ENCODE measurements at regions not wholly inside any gene's neighbourhood (a gene's known extent, or its start where the extent isn't known, plus 50 kb on each side); places are given as distances from the start of the nearest gene placed in this dataset.

DNA sequence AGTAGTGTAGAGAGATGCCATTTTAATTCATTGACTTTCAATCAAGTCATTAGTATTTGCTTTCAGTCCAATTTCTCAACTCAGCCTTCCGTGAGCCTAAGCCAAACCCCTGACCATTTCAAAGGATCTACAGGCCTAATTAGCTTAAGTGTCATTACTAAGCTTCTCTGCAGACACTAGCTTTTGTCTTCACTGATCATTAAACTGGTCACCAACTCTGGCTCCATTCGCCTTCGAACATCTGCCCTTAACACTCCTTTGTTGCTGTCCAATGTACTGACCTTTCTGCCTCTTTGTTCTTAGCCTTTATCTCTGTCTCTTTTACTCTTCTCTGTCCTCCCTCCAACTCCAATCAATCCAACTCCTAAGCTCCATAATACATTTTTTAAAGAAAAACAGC lies 299.3 kb downstream of the DIRAS2 start:
- H3K27me3 Mint-ChIP-seq (ENCODE audit: low read depth) = no peaks in the 10 kb centered on the region
- H3K27ac Mint-ChIP-seq = no peak overlapping the region
- H3K4me1 Mint-ChIP-seq = peaks cover 9% of the 10 kb centered on the region
- TF ChIP-seq, protein P1, sequence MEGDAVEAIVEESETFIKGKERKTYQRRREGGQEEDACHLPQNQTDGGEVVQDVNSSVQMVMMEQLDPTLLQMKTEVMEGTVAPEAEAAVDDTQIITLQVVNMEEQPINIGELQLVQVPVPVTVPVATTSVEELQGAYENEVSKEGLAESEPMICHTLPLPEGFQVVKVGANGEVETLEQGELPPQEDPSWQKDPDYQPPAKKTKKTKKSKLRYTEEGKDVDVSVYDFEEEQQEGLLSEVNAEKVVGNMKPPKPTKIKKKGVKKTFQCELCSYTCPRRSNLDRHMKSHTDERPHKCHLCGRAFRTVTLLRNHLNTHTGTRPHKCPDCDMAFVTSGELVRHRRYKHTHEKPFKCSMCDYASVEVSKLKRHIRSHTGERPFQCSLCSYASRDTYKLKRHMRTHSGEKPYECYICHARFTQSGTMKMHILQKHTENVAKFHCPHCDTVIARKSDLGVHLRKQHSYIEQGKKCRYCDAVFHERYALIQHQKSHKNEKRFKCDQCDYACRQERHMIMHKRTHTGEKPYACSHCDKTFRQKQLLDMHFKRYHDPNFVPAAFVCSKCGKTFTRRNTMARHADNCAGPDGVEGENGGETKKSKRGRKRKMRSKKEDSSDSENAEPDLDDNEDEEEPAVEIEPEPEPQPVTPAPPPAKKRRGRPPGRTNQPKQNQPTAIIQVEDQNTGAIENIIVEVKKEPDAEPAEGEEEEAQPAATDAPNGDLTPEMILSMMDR (IDR thresholded peaks at IDR 0.05; ENCODE audit: unreplicated experiment) = no peak
- no peaks in the 10 kb centered on the region for H3K36me3 Mint-ChIP-seq
- H3K4me3 Mint-ChIP-seq = no peak overlapping the region
- peaks cover 9% of the 10 kb centered on the region for H3K9me3 Mint-ChIP-seq
- DNase-seq (ENCODE audit: low spot score in 2 of 2, unreplicated experiment in 2 of 2) = no peak

DNA sequence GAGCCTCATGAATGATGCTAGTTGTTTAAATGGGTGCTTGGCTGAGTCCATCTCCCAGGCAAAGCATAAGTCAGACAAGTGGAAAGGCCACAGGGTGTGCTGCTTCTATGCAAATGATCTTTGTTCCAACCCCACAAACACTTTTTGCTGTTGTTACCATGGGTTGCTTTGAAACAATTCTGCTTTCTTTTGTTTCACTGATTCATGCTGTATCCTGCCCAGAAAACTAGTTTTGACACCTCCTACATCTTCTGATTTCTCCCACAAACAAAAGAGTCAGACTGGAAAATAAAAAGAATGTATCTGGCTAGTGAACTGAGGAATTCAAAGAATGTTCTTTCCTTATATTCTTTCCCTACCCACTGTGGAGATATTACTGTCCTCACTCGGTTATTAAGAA lies 298.6 kb downstream of the DIRAS2 start:
- H3K27me3 Mint-ChIP-seq (ENCODE audit: low read depth) = no peaks in the 10 kb centered on the region

DNA sequence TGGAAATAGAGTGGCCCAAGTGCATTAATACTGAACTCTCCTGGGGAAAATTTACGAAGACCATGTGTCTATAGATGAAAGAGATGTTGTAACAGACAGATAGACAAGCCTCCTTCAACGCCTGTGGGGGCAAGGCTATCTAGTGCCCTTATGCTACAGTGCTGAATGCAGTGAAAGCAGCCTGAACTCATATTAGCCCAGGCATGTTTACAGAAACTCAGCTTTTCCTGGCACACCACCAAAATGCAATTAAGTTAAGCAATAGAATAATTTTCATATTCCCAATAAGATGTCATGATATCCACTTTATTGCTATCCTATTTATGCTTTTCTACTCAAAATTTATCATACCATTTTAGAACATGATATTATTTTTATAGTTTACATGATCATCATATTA lies 277.0 kb downstream of the DIRAS2 start:
- TF ChIP-seq, protein P1 (IDR thresholded peaks at IDR 0.05; ENCODE audit: unreplicated experiment) = no peak
- no peak overlapping the region for H3K4me3 Mint-ChIP-seq
- H3K9me3 Mint-ChIP-seq = peaks cover 11% of the 10 kb centered on the region
- DNase-seq (ENCODE audit: low spot score in 2 of 2, unreplicated experiment in 2 of 2) = no peak
- H3K27me3 Mint-ChIP-seq (ENCODE audit: low read depth) = no peaks in the 10 kb centered on the region
- H3K27ac Mint-ChIP-seq = peak overlapping the region; percentile 78
- H3K4me1 Mint-ChIP-seq = peaks cover 16% of the 10 kb centered on the region
- no peaks in the 10 kb centered on the region for H3K36me3 Mint-ChIP-seq

More for the DNA sequence above, 298.6 kb downstream of the DIRAS2 start:
- H3K4me3 Mint-ChIP-seq = no peak overlapping the region
- TF ChIP-seq, protein P1 (IDR thresholded peaks at IDR 0.05; ENCODE audit: unreplicated experiment) = no peak
- no peaks in the 10 kb centered on the region for H3K36me3 Mint-ChIP-seq
- peaks cover 9% of the 10 kb centered on the region for H3K9me3 Mint-ChIP-seq
- H3K27ac Mint-ChIP-seq = peak overlapping the region; percentile 57
- H3K4me1 Mint-ChIP-seq = peaks cover 9% of the 10 kb centered on the region
- no peak for DNase-seq (ENCODE audit: low spot score in 2 of 2, unreplicated experiment in 2 of 2)

DNA sequence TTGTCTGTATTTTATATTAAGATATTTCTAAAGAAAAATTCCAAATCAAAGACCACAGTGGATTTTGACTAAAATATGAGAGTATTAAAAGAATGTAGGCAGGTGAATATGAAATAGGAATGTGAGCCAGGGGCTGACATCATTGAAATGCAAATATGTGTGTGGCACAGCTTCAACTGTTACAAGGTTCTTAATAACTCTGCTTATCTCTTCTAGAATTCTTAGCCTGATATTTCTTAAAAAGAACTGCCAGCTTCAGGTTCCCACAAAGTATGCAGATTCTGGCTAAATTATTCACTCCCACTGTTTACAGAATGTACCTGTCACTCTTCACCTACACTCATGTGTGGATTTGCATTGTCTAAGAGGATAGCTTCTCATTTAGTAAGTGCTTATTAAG lies 274.4 kb downstream of the DIRAS2 start:
- Mint-ChIP-seq H3K36me3 (no peaks in the 10 kb centered on the region), H3K4me1 (peaks cover 16% of the 10 kb centered on the region), H3K27ac (no peak overlapping the region), H3K4me3 (no peak overlapping the region), H3K27me3 (ENCODE audit: low read depth) (no peaks in the 10 kb centered on the region), H3K9me3 (peaks cover 3% of the 10 kb centered on the region)
- TF ChIP-seq, protein P1 (IDR thresholded peaks at IDR 0.05; ENCODE audit: unreplicated experiment) = no peak
- no peak for DNase-seq (ENCODE audit: low spot score in 2 of 2, unreplicated experiment in 2 of 2)

DNA sequence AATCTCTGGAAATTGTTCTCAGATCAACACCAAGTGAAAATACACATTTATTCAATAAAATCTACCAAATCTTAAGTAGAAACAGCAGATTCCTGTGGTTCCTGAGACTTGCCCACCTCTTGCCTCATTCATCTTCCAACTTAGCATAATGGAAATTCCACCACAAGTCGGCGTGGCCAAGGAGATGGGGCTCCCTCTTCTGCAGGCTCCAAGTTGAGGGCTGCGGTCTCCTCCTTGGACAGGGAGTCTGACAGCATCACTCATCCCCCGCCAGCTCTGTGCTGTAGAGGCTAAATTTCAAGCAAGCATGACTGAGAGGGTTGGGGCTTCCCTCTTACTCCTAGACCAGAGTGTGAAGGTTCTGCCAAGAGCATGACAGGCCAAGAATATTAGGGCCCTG lies 273.7 kb downstream of the DIRAS2 start:
- no peak for DNase-seq (ENCODE audit: low spot score in 2 of 2, unreplicated experiment in 2 of 2)
- TF ChIP-seq, protein P1 (IDR thresholded peaks at IDR 0.05; ENCODE audit: unreplicated experiment) = no peak
- Mint-ChIP-seq H3K4me3 (no peak overlapping the region), H3K9me3 (peaks cover 3% of the 10 kb centered on the region), H3K27me3 (ENCODE audit: low read depth) (no peaks in the 10 kb centered on the region), H3K4me1 (peaks cover 16% of the 10 kb centered on the region), H3K36me3 (no peaks in the 10 kb centered on the region), H3K27ac (peak overlapping the region; percentile 84)

DNA sequence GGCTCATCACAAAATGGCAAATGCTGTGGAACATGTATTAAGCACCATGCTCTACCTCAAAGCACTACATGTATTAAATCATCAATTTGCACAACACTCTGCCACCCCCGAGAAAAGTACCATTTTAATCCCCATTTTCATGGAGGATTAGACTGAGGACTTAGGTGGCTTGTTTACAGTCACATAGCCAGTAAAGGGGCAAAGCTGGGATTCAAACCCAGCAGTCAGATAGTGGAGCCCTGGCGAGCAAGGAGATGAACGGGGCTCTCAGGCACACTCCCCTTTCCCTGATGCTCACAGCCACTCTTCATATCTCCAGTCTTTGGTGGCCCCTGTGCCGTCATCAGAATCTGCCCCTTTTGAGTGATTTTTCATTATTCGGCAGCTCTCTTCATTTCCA lies 262.9 kb downstream of the DIRAS2 start:
- Mint-ChIP-seq H3K27ac (no peak overlapping the region), H3K4me3 (no peak overlapping the region), H3K4me1 (no peaks in the 10 kb centered on the region), H3K27me3 (ENCODE audit: low read depth) (peaks cover 4% of the 10 kb centered on the region), H3K9me3 (no peaks in the 10 kb centered on the region), H3K36me3 (no peaks in the 10 kb centered on the region)
- no peak for DNase-seq (ENCODE audit: low spot score in 2 of 2, unreplicated experiment in 2 of 2)
- TF ChIP-seq, protein P1 (IDR thresholded peaks at IDR 0.05; ENCODE audit: unreplicated experiment) = no peak

Data from mesothelial cell of epicardium (in vitro differentiated cells).